ENCODE measurements at regions not wholly inside any gene's neighbourhood (a gene's known extent, or its start where the extent isn't known, plus 50 kb on each side); places are given as distances from the start of the nearest gene placed in this dataset.

DNA sequence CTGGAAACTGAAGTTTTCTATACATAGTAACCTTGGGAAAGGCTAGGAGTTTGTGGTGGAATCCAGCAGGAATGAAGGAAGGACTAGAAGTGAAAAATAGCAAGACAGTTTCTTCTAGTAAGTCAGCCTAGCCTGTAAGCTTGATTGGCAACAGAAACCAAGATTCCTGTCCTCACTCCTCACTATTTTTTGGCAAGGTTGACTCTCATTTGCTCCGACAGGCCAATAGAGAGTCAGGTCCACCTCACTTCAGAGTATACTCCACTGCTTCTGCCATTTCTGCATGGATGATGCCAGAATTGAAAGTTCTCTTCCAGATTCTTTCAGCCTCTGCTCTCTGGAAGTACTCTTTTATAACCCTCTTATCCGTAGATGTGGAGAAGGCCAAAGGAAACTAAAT, 352.4 kb downstream of the ZNF516 start:
- no peak for DNase-seq
- Histone ChIP-seq H3K4me3 (ENCODE audit: low read length) (no peak overlapping the region), H3K9ac (ENCODE audit: extremely low read depth, low read length, poor library complexity, severe bottlenecking) (no peak overlapping the region), H3K9me3 (ENCODE audit: control insufficient read depth, low read length) (no peaks in the 10 kb centered on the region), H3K27ac (ENCODE audit: low read depth, low read length) (no peak overlapping the region), H3K36me3 (ENCODE audit: control insufficient read depth, insufficient read depth, low read length) (no peaks in the 10 kb centered on the region), H3K27me3 (ENCODE audit: control insufficient read depth, insufficient read depth, low read length, poor library complexity, severe bottlenecking) (no peaks in the 10 kb centered on the region), H3K4me1 (ENCODE audit: control insufficient read depth, insufficient read depth, low read length) (no peaks in the 10 kb centered on the region)
- no peaks in the 10 kb centered on the region for H3K27me3 Mint-ChIP-seq (ENCODE audit: insufficient read depth)
- no peak overlapping the region for H3K4me3 Mint-ChIP-seq
- H3K4me1 Mint-ChIP-seq = peaks cover 3% of the 10 kb centered on the region
- WGBS, 2 experiments (ENCODE audit: insufficient coverage in 1 of 2, insufficient read length in 1 of 2) = 87 to 100% methylated on average over 1 to 2 of the region's 2 CpGs
- no peaks in the 10 kb centered on the region for H3K9me3 Mint-ChIP-seq
- H3K36me3 Mint-ChIP-seq (ENCODE audit: low read depth) = no peaks in the 10 kb centered on the region
- TF ChIP-seq, protein P1, sequence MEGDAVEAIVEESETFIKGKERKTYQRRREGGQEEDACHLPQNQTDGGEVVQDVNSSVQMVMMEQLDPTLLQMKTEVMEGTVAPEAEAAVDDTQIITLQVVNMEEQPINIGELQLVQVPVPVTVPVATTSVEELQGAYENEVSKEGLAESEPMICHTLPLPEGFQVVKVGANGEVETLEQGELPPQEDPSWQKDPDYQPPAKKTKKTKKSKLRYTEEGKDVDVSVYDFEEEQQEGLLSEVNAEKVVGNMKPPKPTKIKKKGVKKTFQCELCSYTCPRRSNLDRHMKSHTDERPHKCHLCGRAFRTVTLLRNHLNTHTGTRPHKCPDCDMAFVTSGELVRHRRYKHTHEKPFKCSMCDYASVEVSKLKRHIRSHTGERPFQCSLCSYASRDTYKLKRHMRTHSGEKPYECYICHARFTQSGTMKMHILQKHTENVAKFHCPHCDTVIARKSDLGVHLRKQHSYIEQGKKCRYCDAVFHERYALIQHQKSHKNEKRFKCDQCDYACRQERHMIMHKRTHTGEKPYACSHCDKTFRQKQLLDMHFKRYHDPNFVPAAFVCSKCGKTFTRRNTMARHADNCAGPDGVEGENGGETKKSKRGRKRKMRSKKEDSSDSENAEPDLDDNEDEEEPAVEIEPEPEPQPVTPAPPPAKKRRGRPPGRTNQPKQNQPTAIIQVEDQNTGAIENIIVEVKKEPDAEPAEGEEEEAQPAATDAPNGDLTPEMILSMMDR (conservative IDR thresholded peaks at IDR 0.05) = no peak
- H3K27ac Mint-ChIP-seq = no peak overlapping the region

DNA sequence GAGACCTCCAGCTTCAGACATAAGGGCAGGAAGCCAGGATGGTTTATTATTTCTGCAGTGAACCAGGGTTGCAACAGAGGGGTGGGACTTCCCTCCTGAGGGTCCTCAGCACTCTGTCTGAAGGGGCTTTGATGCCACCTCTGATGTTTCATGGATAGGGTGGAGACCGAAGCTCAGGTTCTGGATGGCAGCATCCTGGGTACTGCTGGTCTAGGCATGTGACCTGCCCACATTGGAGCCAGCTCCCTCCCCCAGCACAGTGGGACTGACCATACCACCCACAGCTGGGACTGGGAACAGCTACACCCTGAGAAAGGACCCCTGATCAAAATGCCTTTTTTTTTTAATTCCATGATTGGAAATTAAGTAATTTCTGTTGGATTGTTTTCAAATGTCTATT, 355.2 kb downstream of the ZNF516 start:
- Mint-ChIP-seq H3K27me3 (ENCODE audit: insufficient read depth) (no peaks in the 10 kb centered on the region), H3K36me3 (ENCODE audit: low read depth) (no peaks in the 10 kb centered on the region), H3K9me3 (no peaks in the 10 kb centered on the region), H3K4me1 (no peaks in the 10 kb centered on the region), H3K27ac (no peak overlapping the region), H3K4me3 (no peak overlapping the region)
- WGBS, 2 experiments (ENCODE audit: insufficient coverage in 1 of 2, insufficient read length in 1 of 2) = 100% methylated on average over 1 of the region's 1 CpG
- TF ChIP-seq, protein P1 (conservative IDR thresholded peaks at IDR 0.05) = no peak
- Histone ChIP-seq H3K9ac (ENCODE audit: extremely low read depth, low read length, poor library complexity, severe bottlenecking) (no peak overlapping the region), H3K27me3 (ENCODE audit: control insufficient read depth, insufficient read depth, low read length, poor library complexity, severe bottlenecking) (no peaks in the 10 kb centered on the region), H3K27ac (ENCODE audit: low read depth, low read length) (no peak overlapping the region), H3K9me3 (ENCODE audit: control insufficient read depth, low read length) (no peaks in the 10 kb centered on the region), H3K4me3 (ENCODE audit: low read length) (no peak overlapping the region), H3K4me1 (ENCODE audit: control insufficient read depth, insufficient read depth, low read length) (no peaks in the 10 kb centered on the region), H3K36me3 (ENCODE audit: control insufficient read depth, insufficient read depth, low read length) (no peaks in the 10 kb centered on the region)
- no peak for DNase-seq

DNA sequence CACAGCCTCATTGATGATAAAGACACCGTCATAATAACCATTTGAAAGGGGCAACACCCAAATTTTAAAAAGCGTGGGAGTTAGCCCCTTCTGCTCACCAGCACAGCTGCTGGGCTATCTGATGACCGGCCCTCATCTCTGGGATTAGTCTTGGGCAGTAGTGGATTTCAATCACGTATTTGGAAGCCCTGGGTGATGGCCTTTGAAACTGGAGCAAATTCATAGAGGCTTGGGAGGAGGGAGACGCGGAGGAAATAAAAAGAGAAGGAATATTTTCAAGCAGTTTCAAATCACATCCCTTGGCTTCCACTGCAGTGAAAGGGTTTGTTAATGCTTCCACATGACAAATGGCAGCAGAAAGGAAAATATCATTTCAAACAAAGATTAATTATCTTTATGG, 357.8 kb downstream of the ZNF516 start:
- H3K4me3 Mint-ChIP-seq = no peak overlapping the region
- H3K27me3 Mint-ChIP-seq (ENCODE audit: insufficient read depth) = no peaks in the 10 kb centered on the region

More for the DNA sequence above, 357.8 kb downstream of the ZNF516 start:
- Histone ChIP-seq H3K27ac (ENCODE audit: low read depth, low read length) (no peak overlapping the region), H3K36me3 (ENCODE audit: control insufficient read depth, insufficient read depth, low read length) (no peaks in the 10 kb centered on the region), H3K9ac (ENCODE audit: extremely low read depth, low read length, poor library complexity, severe bottlenecking) (no peak overlapping the region), H3K27me3 (ENCODE audit: control insufficient read depth, insufficient read depth, low read length, poor library complexity, severe bottlenecking) (no peaks in the 10 kb centered on the region), H3K9me3 (ENCODE audit: control insufficient read depth, low read length) (no peaks in the 10 kb centered on the region), H3K4me1 (ENCODE audit: control insufficient read depth, insufficient read depth, low read length) (no peaks in the 10 kb centered on the region), H3K4me3 (ENCODE audit: low read length) (no peak overlapping the region)
- WGBS, 2 experiments (ENCODE audit: insufficient coverage in 1 of 2, insufficient read length in 1 of 2) = 87 to 92% methylated on average over 4 to 6 of the region's 6 CpGs
- TF ChIP-seq, protein P1 (conservative IDR thresholded peaks at IDR 0.05) = no peak
- Mint-ChIP-seq H3K4me1 (no peaks in the 10 kb centered on the region), H3K36me3 (ENCODE audit: low read depth) (no peaks in the 10 kb centered on the region), H3K27ac (no peak overlapping the region), H3K9me3 (peaks cover 6% of the 10 kb centered on the region)
- DNase-seq = no peak

Data from endodermal cell (in vitro differentiated cells).